AG09309 (cell line): ENCODE measurements at regions not wholly inside any gene's neighbourhood (a gene's known extent, or its start where the extent isn't known, plus 50 kb on each side); places are given as distances from the start of the nearest gene placed in this dataset.
"Not testable (repeated sequence)": the region's sequence is repeated elsewhere in the genome, so short reads cannot be mapped to it uniquely, and the experiment has no call there.

ENCODE experiments used
- DNase-seq: peaks from one replicate; pipeline ENCODE4 v3.0.0-alpha.2; 2010; ENCODE audit warnings: low read depth
- H3K4me3 ChIP-seq: 2 replicates; pipeline ENCODE4 v1.5.1; 2011; ENCODE audit warnings: mild to moderate bottlenecking, low read depth, low read length, moderate library complexity; ENCODE audit not compliant: control insufficient read depth
- TF ChIP-seq, protein P1 (sequence below): IDR thresholded peaks from 2 replicates; pipeline ENCODE4 v1.5.1; 2011; ENCODE audit warnings: mild to moderate bottlenecking, low read depth, low read length, inconsistent platforms; ENCODE audit not compliant: insufficient read depth, control insufficient read depth; ENCODE audit errors: missing control alignments

DNA sequence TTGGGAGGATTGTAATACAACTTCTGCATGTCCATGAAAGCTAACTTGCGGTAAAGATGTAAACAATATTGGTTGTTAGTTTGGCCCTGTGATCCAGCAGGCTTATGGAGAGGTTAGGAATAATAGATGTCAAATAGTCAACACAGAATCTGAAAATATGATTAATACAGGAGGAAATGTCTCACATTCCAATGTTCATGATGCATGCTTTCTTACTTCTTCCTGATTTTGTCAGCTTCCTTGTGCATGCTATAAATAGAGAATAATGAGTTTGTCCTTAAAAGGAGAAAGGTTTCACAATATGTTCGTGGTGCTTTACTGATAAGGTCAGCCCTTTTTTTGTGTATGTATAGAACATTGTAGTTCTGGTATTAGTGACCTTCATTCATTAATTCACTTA lies 136.7 kb downstream of the MMUT start:
- peak; percentile 38 for DNase-seq
- no peak overlapping the region for H3K4me3 ChIP-seq
- TF ChIP-seq, protein P1, sequence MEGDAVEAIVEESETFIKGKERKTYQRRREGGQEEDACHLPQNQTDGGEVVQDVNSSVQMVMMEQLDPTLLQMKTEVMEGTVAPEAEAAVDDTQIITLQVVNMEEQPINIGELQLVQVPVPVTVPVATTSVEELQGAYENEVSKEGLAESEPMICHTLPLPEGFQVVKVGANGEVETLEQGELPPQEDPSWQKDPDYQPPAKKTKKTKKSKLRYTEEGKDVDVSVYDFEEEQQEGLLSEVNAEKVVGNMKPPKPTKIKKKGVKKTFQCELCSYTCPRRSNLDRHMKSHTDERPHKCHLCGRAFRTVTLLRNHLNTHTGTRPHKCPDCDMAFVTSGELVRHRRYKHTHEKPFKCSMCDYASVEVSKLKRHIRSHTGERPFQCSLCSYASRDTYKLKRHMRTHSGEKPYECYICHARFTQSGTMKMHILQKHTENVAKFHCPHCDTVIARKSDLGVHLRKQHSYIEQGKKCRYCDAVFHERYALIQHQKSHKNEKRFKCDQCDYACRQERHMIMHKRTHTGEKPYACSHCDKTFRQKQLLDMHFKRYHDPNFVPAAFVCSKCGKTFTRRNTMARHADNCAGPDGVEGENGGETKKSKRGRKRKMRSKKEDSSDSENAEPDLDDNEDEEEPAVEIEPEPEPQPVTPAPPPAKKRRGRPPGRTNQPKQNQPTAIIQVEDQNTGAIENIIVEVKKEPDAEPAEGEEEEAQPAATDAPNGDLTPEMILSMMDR = no peak

- DNase-seq = no peak
- no peak overlapping the region for H3K4me3 ChIP-seq
- TF ChIP-seq, protein P1 = no peak
Measured at GRCh38 chr6:49325891-49326290, 137.2 kb downstream of the MMUT start.

GRCh38 chr6:49322861-49323260 lies 140.2 kb downstream of the MMUT start:
- TF ChIP-seq, protein P1 = no peak
- DNase-seq = no peak
- no peak overlapping the region for H3K4me3 ChIP-seq

DNA sequence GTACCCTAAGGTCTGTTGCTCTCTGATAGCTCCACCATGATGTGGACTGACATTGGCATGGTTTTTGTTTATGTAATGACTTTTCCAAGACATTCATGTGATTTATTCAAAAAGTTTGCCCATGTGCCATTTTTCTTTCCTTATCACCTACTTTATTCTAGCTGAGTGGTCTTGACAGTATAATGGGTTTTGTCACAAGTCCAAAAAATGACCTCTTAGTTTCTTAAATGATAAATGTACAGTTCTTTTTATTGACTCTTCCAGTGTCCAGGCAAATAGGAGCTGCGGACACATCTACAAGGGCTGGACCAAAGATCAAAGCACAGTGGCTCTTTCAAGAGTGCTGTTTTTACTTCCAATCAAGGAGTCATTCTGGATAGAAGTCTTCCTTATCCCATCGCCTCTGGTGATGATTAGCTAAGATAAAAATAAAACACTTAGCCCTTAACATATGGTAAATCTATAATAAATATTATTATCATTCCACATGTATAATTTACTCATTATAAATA lies 141.4 kb downstream of the MMUT start:
- DNase-seq = no peak
- no peak overlapping the region for H3K4me3 ChIP-seq
- TF ChIP-seq, protein P1 = no peak

DNA sequence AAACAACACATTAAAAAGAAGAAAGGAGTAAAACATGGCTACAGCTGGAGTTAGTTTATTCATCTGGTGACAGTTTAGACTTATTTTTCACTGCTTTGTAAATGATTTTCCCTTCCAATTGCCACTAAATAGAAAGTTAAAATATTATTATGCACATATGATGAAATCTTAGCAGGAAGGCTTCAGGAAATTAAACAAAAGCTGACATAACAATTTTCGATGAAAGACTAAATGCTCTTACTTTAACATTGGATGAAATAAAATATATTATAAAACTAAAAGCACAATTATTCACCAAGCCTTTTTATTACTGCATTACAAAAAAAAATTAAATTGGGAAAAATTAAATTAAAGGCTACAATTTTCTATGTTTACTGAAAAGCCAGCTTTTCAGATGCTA lies 158.0 kb downstream of the MMUT start:
- H3K4me3 ChIP-seq = no peak overlapping the region
- TF ChIP-seq, protein P1 = no peak

GRCh38 chr6:49304393-49304792 lies 158.7 kb downstream of the MMUT start:
- H3K4me3 ChIP-seq, DNase-seq: not testable (repeated sequence)

More for the DNA sequence above, 158.0 kb downstream of the MMUT start:
- no peak for DNase-seq

- DNase-seq = no peak
- no peak overlapping the region for H3K4me3 ChIP-seq
- TF ChIP-seq, protein P1 = no peak
Measured at GRCh38 chr6:49300911-49301310, 162.1 kb downstream of the MMUT start.
